ENCODE measurements at regions not wholly inside any gene's neighbourhood (a gene's known extent, or its start where the extent isn't known, plus 50 kb on each side); places are given as distances from the start of the nearest gene placed in this dataset.

DNA sequence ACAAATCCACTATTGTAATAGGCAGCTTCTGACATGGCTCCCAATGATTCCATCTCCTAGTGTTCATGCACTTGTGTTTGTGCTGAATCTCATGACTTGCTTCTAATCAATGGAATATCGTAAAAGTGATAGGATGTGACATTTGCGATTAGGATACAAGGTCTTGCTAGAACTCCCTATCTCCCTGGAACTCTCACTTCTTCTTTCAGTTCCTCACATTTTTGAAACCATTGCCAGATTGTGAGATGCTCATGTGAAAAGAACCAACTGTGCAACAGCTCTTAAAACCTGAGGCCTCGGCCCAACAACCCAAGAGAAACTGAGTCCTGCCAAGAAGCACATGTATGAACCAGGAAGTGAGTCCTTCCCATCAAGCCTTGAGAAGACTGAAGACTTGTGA, 226.9 kb upstream of the DTNA start:
- ChIA-PET POLR2A (ENCODE audit: partially characterized antibody) (no interaction called here), CTCF (ENCODE audit: partially characterized antibody) (interaction anchor here (1.4 kb wide), 1 partner anchor 179 kb away, joined by 4 read pairs; no protein-coding TSS in a partner anchor)
- Histone ChIP-seq H3K4me3 (ENCODE audit: extremely low read depth in 1 of 4, insufficient read depth in 2 of 4, low read depth in 3 of 4, low read length in 4 of 4) (no peak overlapping the region), H2BK15ac (ENCODE audit: low read length) (no peak overlapping the region), H3K4me1 (replicated peaks in 1 of 4; ENCODE audit: control insufficient read depth in 3 of 4, insufficient read depth in 4 of 4, low read length in 3 of 4) (peaks cover 0 to 5% (median under 1%) of the 10 kb centered on the region in 4 experiments; a peak in 2 of 7 replicates), H2AK5ac (ENCODE audit: low read depth, low read length) (no peak overlapping the region), H2BK5ac (ENCODE audit: low read depth, low read length) (no peak overlapping the region), H3K4ac (replicated peaks; ENCODE audit: insufficient read length, low read depth, low read length) (no peak overlapping the region), H3K27ac (ENCODE audit: low read depth, low read length) (no peak overlapping the region), H4K20me1 (replicated peaks in 1 of 2; ENCODE audit: control insufficient read depth in 1 of 2, insufficient read depth in 2 of 2, low read length in 2 of 2) (no peaks in the 10 kb centered on the region), H2BK12ac (ENCODE audit: low read depth, low read length) (no peak overlapping the region), H3K9me3 (ENCODE audit: insufficient read depth in 2 of 2, low read depth in 1 of 2, low read length in 1 of 2) (no peaks in the 10 kb centered on the region), H3K36me3 (ENCODE audit: control insufficient read depth in 2 of 4, insufficient read depth in 4 of 4, low read length in 3 of 4) (peaks cover 0 to 2% (median 0%) of the 10 kb centered on the region in 4 experiments; a peak in 1 of 8 replicates), H3K79me2 (ENCODE audit: control insufficient read depth in 1 of 2, insufficient read depth in 2 of 2, low read length in 2 of 2) (no peaks in the 10 kb centered on the region), H4K5ac (ENCODE audit: insufficient read length, low read depth, low read length) (no peak overlapping the region), H4K91ac (replicated peaks; ENCODE audit: insufficient read length, low read length) (no peak overlapping the region), H3K27me3 (replicated peaks in 1 of 4; ENCODE audit: control insufficient read depth in 3 of 4, extremely low read depth in 1 of 4, insufficient read depth in 3 of 4, low read length in 3 of 4) (no peaks in the 10 kb centered on the region), H3K79me1 (ENCODE audit: low read depth, low read length) (no peaks in the 10 kb centered on the region), H3K23me2 (ENCODE audit: low read depth, low read length) (no peaks in the 10 kb centered on the region), H2BK120ac (replicated peaks; ENCODE audit: low read depth, low read length) (no peak overlapping the region), H2BK20ac (ENCODE audit: low read length) (no peak overlapping the region; the same call in 1 of the 2 replicates), H3K14ac (ENCODE audit: insufficient read length) (no peak overlapping the region), H4K8ac (ENCODE audit: extremely low read depth, insufficient read depth, low read length) (no peak overlapping the region), H2AFZ (ENCODE audit: low read length) (no peak overlapping the region), H3K18ac (ENCODE audit: extremely low read depth, low read length) (no peak overlapping the region), H3K9ac (replicated peaks in 1 of 4; ENCODE audit: extremely low read depth in 1 of 4, low read depth in 3 of 4, low read length in 3 of 4) (no peak overlapping the region), H3K23ac (ENCODE audit: insufficient read length) (no peak overlapping the region), H3K56ac (replicated peaks; ENCODE audit: insufficient read length, low read depth, low read length) (no peak overlapping the region), H3K4me2 (ENCODE audit: insufficient read depth in 1 of 2, low read depth in 2 of 2, low read length in 2 of 2) (no peak overlapping the region)
- FAIRE-seq (no peak), DNase-seq (ENCODE audit: low read depth in 1 of 2, low spot score in 2 of 2) (no peak)
- WGBS, 2 experiments (ENCODE audit: extremely low coverage in 1 of 2, insufficient coverage in 1 of 2, insufficient read length in 1 of 2, insufficient replicate concordance in 2 of 2, low coverage in 1 of 2, low lambda C conversion rate in 2 of 2, missing lambda C conversion rate in 1 of 2): 93% methylated on average over 3 of the region's 3 CpGs; no CpG with 5 or more reads in 1 of the 2 experiments
- TF ChIP-seq SUZ12 (IDR thresholded peaks at IDR 0.05; ENCODE audit: low read length): no peak
- TF ChIP-seq GTF2F1 (IDR thresholded peaks at IDR 0.05; ENCODE audit: borderline replicate concordance, low read depth, low read length): no peak
- no peak for TF ChIP-seq KDM5A (IDR thresholded peaks at IDR 0.05; ENCODE audit: low read length)
- TF ChIP-seq SRF (IDR thresholded peaks at IDR 0.05; ENCODE audit: low read depth, low read length): no peak
- TF ChIP-seq ASH2L (IDR thresholded peaks at IDR 0.05; ENCODE audit: low read length): no peak
- TF ChIP-seq, protein P1, sequence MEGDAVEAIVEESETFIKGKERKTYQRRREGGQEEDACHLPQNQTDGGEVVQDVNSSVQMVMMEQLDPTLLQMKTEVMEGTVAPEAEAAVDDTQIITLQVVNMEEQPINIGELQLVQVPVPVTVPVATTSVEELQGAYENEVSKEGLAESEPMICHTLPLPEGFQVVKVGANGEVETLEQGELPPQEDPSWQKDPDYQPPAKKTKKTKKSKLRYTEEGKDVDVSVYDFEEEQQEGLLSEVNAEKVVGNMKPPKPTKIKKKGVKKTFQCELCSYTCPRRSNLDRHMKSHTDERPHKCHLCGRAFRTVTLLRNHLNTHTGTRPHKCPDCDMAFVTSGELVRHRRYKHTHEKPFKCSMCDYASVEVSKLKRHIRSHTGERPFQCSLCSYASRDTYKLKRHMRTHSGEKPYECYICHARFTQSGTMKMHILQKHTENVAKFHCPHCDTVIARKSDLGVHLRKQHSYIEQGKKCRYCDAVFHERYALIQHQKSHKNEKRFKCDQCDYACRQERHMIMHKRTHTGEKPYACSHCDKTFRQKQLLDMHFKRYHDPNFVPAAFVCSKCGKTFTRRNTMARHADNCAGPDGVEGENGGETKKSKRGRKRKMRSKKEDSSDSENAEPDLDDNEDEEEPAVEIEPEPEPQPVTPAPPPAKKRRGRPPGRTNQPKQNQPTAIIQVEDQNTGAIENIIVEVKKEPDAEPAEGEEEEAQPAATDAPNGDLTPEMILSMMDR (IDR thresholded peaks at IDR 0.05; ENCODE audit: control extremely low read depth in 1 of 3, insufficient read depth in 1 of 3, low read depth in 1 of 3, low read length in 3 of 3): no peak
- no peak for TF ChIP-seq EGR1 (IDR thresholded peaks at IDR 0.05; ENCODE audit: borderline replicate concordance, low read depth, low read length)
- TF ChIP-seq TEAD4 (IDR thresholded peaks at IDR 0.05; ENCODE audit: low read depth, low read length): no peak
- no peak for TF ChIP-seq SIRT6 (IDR thresholded peaks at IDR 0.05; ENCODE audit: low read length)
- TF ChIP-seq RNF2 (IDR thresholded peaks at IDR 0.05; ENCODE audit: borderline replicate concordance, low read depth, low read length, missing control alignments, poor library complexity, severe bottlenecking): no peak
- no peak for TF ChIP-seq RAD21 (IDR thresholded peaks at IDR 0.05 in 1 of 2, conservative IDR thresholded peaks at IDR 0.05 in 1 of 2; ENCODE audit: low read depth in 2 of 2, low read length in 2 of 2)
- TF ChIP-seq KDM1A (IDR thresholded peaks at IDR 0.05; ENCODE audit: borderline replicate concordance, low read length): no peak
